GM18868 (cell line): ENCODE measurements at regions not wholly inside any gene's neighbourhood (a gene's known extent, or its start where the extent isn't known, plus 50 kb on each side); places are given as distances from the start of the nearest gene placed in this dataset.

ENCODE experiments used
- ATAC-seq: cut with Tn5 transposase; IDR thresholded peaks from one replicate; pipeline ENCODE4 v1.9.1; 2021; ENCODE audit warnings: mild to moderate bottlenecking, moderate library complexity; ENCODE audit not compliant: unreplicated experiment

DNA sequence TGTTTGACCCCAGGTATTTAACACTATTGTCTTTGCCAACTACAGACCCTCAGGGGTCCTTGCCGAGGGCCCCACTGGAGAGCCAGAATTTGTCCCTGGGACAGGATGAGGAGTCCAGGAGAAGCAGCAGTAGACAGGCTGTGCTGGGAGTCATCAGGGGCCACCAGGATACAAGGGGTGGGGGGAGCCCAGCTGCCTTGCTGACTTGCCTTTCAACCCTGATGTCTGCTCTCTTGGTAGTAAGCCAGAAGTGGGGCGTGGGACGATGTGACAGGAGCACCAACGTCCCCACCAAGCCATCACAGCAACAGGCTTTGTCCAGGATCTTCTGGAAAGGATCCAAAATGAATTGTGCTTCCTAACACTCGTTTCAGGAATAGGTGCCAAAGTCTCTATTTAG is 62.4 kb upstream of the CDCA7L start:
- ATAC-seq = no peak

DNA sequence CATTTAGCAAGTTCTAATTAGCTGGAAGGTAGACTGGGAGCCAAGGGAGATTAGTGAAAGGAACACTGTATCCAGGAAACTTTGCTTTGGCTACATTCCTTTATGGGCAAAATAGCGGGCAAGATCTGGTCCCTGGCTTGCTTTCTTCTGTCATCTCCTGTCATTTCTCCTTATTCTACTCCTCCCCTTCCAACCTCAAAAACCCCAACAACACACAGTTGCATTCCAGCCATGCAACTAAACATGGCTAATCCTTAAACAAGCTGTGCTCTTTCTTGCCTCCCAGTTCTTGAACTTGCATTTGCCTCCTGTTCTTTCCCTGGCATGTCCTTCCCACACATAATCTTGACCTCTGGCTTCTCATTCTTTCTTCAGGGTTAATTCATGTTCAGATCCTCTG is 59.5 kb upstream of the CDCA7L start:
- ATAC-seq = no peak

GRCh38 chr7:22002726-22003125 is 57.0 kb upstream of the CDCA7L start:
- ATAC-seq = no peak

DNA sequence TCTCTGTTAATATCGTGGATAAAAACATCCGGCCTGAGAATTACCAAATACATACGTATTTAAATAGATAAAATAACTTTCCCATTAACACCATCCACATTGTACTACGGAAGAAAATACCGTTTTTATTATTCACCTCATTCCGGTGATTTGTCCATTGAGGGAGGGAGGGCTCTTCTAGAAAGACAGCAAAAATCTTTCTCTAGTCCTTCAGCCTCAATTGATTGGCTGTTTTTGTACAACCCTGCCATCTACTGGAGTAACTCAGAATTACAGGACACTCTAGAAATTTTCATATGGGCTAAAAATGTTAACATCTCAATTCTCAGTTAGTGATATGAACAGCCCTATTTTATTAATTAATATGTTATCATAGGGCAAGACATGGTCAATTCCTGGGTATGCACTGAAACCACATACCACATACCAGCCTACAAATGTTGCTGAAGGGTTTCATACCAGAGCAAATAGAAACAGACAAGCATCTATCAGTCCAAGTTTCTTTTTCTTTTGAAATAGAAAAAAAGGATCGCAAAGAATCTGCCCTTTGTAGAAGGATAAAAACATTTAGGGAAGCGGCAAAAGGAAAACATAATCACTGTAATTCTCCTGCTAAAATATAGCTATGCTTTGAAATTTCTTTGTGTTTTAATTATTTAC is 55.8 kb upstream of the CDCA7L start:
- peak; percentile 73 for ATAC-seq

GRCh38 chr7:21999896-22000295 is 54.2 kb upstream of the CDCA7L start:
- no peak for ATAC-seq

GRCh38 chr7:21996641-21997040 is 50.9 kb upstream of the CDCA7L start:
- ATAC-seq = no peak
